ENCODE measurements at regions not wholly inside any gene's neighbourhood (a gene's known extent, or its start where the extent isn't known, plus 50 kb on each side); places are given as distances from the start of the nearest gene placed in this dataset.
"Not testable (repeated sequence)": the region's sequence is repeated elsewhere in the genome, so short reads cannot be mapped to it uniquely, and the experiment has no call there.

DNA sequence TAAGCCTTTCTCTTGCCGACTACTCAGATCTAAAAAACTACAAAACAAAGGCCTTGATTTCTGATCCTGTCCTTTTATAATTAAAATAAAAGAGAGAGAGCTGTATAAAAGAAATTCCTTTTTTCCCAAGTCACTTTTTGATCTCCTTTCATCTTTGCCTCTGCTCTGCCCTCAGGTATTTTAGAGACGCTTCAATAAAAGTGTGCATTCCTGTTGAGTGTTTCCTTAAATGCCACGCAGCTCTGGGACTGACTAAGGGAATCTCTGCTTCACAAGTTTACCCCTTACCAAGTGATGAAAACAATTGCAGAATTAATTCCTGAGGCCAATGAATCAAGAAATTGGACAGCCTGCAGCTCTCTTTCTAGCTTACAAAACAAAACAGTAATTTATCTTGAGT lies 1109.8 kb downstream of the TMTC2 start:
- DNase-seq: no peak

DNA sequence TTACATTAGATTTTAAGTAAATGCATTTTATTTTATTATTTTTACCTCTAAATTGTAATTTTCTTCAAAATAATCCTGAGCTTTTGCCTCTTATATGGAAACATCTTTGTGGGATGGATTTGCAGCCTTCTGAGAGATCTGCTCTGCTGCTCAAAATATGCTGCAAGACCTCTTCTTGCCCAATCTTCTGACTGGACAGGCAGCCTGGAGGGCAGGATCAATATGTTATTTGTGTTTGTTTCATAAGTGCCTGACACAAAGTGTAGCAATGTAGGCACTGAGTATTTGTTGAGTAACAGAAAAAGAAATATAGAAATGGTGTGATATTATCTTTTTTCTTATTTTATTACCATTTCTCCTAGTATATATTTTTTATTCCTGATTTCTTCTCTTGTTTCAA lies 1106.9 kb downstream of the TMTC2 start:
- DNase-seq: no peak

DNA sequence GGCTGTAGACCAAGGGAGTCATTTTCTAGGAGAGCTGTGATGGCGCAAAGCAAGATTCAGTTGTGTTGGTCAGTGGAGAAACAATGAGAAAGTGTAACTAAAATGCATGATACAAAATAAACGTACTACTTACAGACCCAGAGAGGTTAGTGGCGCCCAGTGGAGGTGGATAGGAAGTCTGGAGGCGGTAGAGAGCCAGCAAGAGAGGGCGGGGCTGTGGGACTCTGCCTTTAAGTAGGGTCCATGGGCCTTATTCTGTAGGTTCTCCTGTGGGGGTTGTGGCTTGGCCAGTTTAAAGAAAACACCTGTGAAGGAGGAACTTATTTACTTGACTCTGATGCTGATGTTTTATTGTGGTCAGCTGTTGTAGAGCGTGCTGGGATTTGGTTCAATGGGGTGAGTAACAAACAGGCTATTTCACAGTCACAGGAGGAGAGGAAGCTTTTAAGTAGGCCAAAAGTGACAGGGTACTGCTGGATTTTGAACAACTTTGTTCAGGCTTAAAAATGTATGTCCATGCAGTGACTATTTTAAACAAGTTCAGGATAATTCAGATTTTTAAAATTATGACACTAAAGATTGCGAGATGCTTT lies 1097.7 kb downstream of the TMTC2 start:
- no peak for DNase-seq

DNA sequence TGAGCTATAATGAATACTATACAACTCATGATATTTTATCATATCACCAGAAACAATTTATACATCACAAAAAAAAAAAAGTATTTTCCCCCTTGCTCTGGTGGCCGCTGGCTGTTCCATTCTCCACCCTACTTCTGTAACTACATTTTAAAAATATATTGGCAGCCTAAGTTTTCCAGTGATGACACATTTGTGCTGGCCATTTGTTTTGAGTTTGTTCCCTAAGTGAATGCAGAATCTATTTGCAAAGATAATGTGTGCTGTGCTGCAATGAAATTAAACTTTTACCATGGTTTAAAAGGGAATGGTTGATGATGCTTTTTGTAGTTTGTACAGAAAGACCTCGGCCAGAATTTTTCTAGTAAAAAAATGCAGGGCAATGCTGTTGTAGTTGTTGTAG lies 1092.8 kb downstream of the TMTC2 start:
- DNase-seq: no peak

DNA sequence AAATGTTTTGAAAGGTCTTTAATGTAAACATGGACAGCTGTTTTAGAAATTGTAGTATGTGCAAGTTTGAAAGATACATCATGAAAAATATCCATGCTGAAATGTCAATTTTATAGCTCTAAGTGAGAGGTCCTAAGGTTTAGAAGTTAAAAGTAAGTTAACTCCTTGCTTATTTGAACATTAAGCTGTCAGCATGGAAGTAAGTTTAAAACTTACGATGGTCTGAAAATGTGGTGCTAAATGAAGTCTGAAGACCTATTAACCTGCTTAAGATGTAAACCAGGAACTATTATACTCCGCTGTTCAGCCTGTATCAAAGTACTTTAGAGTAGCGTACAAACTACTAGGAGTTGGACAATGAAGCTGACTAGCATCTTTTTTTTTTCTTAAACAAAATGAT lies 1082.4 kb downstream of the TMTC2 start:
- DNase-seq: no peak

DNA sequence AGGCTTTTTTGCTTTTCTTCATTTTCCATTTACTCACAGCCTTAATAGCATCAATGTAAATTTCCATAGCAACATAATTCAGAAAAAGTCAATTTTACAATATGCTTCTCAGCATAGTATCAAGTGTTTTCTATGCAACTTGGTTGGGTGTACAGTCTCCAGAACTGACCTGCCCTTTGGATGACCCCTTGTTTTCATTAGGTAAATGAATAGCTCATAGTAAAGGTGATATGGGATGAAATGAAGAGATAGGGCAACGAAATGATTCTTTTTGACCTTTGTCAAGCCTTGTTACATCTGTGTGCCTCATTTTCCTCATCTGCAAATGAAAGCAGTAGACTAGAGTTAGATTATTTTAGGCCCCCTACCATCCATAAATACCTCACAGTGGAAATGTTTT lies 1081.0 kb downstream of the TMTC2 start:
- DNase-seq: no peak

DNA sequence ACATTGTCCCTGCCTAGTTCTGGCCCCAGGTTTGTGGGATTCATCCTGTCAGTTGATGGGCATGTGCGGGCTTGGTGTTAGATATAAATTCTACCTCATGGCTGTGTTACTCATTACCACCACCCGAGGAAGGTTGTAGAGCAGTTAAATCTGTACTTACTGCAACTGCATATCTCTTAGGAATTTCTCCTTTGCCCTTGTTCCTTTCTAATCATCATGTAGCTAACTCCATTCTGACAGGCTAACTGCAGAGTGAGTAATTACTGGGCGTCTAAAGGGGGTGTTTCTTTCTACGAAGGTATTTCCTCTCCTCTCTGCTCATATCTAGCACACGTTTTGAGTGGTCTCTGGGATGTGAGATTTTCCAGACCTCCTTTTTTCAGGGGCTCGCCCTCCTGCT lies 1076.7 kb downstream of the TMTC2 start:
- no peak for DNase-seq

DNA sequence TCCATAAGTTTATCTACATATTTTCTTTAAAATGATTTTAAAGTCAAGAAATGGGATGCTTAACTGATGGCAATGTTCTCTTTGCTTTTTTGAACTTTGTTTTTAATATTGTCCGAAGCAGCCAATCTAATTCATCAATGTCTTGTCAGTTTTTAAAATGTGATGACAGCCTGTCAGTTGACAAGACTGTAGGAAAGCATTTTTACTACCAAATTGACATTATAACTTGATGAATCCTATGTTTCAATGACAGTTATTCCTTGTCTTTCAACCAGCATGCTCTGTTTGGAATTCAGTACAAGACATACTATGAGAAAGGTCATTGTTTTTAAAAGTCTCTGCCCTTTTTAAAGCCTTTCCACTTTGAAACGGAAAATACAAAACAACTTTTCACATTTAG lies 1073.2 kb downstream of the TMTC2 start:
- DNase-seq: no peak

DNA sequence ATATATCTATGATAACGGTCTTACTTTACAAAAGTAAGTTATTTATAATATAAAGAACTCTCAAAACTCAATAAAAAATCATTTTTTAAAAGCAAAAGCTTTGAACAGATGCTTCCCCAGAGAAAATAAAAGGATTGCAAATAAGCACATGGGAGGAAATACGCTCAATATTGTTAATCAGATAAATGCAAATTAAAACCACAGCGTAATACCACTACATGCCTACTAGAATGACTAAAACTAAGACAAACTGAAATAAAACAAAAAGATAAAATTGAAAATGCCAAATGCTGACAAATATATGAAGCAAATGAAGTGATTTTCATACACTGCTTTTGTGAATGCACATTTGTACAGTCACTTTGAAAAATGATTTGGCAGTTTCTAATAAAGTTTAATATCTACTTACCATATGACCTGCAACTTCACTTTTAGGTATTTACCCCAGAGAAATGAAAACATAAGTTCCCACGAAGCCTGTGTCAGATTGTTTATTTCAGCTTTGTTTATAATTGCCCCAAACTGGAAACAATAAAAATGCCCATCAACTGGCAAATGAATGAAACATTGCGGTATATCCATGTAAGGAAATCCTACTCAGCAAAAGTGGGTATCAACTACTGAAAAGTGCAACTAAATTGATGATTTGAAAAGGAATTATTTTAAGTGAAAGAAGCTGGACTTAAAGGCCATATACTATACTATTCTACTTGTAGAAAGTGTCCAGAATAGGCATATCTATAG lies 1072.4 kb downstream of the TMTC2 start:
- DNase-seq: no peak

DNA sequence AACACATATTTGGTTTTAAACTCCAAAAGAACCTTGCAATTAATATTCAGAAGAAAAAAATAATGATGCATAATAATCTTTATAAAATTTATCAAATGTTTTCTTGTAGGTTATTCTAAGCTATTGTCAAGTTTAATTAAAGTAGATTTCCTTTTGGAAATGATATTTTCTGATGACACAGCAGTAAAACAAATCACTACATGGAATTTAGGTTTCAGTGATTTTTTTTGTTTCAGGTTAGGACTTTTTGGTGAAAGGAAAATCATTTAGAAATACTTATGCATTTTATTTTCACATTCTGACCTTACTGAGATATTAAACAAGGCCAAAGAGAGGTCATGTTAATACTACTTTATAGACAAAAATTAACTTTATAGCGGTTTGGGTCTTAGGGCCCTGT lies 1067.2 kb downstream of the TMTC2 start:
- DNase-seq: no peak

DNA sequence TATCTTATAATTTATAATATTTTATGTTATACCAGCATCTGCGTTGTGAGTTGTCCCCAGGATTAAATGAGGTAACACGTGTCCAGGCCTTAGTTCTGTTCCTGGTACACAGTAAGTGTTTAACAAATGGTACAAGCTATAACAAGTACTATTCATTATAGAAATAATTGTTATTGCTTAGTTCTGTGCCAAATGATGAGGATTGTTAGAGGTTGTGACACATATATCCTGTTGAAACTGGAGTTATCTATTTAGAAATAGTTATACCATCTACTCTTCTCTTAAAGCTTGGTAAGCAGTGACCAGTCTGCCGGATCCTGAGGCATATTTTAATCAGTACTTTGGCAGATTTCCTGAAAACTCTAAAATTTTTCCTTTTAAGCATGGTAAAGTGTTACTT lies 1066.5 kb downstream of the TMTC2 start:
- DNase-seq: no peak

DNA sequence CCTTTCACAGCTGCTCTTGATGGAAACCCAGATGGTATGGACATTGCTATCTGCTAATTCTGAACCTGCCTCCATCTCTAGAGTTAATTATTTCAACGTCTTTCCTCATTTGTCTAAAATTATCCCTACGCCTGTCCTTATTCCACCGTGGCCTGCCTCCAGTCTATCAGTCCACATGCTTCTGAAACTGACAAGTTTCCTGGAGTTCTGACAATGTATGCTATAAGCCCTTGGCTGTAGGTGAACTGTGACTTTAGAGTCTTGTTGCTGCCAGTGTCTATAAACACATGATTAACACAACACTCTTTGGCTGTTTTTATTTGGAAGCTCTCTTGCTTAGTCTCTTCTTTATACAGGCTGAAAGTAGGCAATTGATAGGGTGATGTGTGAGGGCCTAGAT lies 1052.9 kb downstream of the TMTC2 start:
- DNase-seq: no peak

DNA sequence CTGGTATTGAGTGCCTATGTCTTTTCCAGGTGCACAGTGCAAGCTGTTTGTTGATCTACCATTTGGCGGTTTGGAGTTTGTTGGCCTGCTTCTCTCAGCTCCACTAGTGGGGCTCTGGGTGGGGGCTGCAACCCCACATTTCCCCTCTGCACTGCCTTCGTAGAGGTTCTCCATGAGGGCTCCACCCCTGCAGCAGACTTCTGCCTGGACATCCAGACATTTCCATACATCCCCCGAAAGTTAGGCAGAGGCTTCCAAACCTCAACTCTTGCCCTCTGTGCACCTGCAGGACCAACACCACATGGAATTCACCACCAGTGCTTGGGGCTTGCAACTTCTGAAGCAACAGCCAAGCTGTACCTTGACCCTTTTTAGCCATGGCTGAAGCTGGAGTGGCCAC lies 1024.1 kb downstream of the TMTC2 start:
- DNase-seq: no peak

DNA sequence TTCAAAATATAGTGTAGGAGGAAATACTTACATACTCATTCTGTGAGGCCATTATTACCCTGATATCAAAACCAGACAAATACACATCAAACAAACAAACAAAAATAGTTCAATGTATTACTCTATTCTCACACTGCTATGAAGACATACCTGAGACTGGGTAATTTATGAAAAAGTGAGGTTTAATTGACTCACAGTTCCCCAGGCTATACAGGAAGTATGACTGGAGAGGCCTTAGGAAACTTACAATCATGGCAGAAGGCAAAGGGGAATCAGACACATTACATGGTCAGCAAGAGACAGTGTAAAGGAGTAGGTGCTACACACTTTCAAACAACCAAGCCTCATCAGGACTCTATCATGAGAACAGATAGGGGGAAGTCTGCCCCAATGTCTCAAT lies 1023.2 kb downstream of the TMTC2 start:
- no peak for DNase-seq

DNA sequence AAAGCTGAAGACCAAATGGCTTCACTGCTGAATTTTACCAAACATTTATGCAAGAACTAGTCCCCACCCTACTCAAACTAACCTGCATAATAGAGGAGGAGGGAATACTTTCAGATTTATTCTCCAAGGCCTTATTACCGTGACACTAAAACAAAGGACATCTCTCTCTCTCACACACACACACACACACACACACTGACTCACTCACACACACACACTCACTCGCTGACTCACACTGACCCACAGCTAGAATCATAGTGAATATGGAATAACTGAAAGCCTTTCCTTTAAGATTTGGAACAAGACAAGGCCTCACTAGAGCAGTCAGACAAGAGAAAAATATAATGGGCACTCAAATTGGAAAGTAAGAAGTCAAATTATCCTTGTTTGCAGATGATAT lies 1014.1 kb downstream of the TMTC2 start:
- no peak for DNase-seq

DNA sequence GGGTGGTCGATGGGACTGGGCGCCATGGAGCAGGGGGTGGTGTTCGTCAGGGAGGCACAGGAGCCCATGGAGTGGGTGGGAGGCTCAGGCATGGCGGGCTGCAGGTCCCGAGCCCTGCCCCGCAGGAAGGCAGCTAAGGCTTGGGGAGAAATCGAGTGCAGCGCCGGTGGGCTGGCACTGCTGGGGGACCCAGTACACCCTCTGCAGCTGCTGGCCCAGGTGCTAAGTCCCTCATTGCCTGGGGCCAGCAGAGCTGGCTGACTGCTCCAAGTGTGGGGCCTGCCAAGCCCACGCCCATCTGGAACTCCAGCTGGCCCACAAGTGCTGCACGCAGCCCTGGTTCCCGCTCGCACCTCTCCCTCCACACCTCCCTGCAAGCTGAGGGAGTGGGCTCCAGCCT lies 1009.6 kb downstream of the TMTC2 start:
- DNase-seq: not testable (repeated sequence)

DNA sequence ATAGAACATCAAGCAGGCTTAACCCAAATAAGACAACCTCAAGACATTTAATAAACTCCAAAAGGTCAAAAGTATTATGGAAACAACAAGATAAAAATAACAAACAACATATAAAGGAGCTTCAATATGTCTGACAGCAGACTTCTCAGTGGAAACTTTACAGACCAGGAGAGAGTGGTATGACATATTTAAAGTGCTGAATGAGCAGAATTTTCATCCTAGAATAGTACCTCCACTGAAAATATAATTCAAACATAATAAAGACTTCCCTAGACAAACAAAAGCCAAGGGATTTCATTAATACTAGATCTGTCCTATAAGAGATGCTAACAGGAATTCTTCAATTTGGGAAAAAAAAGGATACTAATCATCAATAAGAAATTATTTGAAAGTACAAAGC lies 1005.0 kb downstream of the TMTC2 start:
- DNase-seq: no peak

DNA sequence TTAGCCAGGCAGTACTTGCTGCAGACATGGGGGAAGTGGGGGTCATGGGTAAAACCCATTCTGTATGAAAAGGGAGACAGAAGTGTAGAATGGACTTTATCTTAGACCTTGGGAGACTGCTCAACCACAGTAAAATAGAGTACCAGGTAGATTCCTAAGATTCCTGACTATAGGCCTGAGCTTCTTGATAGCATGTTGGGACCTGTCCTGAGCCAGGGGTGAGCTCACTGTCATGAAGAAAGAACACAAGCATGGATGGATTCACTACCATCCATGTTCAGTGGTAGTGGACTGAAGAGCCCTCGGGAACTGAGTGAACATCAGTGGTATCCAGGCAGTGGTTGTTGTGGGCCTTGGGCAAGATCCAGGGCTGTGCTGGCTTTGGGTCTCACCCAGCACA lies 1003.8 kb downstream of the TMTC2 start:
- no peak for DNase-seq

DNA sequence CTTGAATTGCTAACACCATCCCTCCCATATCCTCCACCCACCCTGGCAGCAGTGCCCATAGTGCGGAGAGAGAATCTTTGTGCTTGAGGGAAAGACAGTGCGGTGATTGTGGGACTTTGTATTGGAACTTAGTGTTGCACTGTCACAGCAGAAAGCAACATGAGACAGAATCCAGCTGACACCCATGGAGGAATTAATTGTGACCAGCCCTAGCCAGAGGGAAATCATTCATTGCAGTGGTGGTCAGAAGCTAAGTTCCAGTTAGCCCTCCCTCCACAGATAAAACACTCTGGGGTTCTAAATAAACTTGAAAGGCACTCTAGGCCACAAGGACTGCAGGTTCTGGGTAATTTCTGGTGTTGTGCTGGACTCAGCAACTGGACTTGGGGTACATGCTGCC lies 1002.6 kb downstream of the TMTC2 start:
- no peak for DNase-seq

DNA sequence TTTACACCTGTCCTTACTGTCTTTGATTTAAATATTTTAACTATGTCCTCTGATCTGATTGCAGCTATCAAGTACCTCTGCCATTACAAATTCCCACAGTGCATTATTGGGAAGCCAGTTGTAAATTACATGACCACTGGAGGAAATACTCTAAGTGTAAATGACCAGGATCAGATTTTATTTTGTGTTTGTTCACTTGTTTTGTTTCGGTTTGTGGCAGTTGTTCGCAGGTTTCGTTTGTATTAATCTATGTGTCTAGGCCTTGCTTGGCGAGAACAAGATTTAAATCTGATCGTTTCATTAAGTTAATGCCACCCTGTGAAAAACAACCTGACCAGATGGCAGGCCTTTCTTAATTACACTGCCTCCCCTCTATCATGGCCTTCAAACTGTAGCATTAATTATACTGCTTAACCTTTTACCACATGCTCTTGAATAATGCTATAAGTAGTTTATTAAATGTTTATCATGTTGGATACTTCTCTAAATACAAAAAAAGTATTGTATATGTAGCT lies 990.1 kb downstream of the TMTC2 start:
- no peak for DNase-seq

DNA sequence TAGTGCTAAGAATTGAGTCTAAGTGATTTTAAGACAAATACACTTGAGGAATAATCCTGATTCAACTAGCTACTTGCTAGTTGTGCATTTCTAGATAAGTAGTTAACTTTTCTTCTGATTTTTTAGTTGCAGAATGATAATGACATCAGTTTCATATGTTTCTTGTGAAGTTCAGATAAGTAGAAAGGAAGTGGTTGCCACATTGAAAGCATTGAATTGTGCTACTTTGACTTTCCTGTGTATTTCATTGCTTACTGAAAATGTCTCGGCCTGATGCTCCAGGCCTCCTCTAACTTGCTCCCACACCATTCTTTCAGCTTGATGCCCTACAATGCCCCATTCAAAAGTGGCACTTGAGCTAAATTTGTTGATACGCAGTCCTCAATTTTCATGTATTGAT lies 980.0 kb downstream of the TMTC2 start:
- DNase-seq: no peak

DNA sequence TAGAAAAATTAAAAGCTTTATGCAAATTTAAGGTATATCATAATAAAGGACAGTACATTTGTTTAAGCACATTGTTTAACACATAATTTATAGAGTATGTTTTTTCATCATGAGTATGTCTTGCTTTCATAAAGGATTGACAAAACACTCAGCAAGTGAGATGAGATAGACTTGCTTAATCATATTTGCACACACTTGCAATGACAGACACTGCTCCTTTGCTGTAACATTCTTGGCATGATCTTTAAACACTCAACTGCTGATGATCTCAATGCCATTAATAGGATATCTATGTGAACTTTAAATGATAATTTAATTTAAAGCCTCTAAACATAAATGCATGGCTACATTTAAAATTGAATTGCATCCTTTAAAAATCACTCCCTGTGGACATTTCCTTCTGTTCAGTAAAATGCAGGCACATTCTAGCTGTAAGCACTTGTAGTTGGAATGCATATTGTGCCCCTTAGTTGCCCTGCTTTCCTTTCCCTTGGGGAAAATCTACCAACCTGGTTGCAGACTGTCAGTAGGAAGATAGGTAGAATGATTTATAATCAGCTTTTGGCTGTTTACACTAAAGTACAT lies 979.0 kb downstream of the TMTC2 start:
- DNase-seq: no peak

DNA sequence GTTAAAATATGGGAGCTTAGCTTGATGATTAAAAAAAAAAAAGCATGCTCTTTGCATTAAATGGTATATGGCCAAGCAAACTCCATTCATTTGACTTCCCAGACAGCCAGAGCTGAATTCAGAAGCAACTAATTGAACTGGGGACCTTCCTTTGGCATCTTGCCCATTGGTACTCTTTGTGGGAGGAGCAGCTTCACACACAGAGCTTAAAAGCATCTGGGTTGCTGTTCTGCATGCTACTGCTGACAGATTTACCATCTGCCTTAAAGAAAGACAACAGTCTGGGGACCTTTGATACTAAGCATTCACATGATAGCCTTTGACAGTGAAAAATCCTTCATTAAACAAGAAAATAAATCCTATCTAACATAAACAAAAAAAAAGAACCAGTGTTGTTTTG lies 977.9 kb downstream of the TMTC2 start:
- peak; percentile 13 for DNase-seq

DNA sequence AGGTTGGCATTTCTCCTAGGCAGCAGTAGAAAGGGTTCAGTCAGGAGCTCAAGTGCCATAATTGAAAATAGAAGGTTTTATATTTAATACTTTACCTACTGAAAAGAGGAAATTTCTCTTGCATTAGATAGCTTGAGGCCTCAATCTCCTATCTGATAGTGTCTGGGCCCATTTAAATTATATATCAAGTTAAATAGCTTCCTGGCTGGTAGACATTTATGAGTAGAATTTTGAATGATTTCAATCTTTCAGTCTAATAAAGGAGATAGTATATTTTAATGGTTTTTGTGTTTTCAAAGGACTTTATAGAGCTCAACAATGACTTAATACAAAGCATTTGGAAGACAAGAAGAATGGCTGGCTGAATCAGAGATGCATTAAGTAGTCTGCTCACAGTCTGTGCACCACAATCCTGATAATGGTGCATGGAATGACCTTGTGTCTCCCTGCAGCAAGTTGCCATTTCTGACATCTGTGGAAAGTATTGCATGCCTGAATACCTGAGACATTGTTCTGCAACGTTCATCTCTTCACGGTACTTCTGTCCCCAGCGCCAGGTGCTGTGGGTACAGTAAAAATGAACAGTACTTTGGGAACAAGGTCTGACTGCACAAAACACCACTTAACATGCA lies 974.1 kb downstream of the TMTC2 start:
- no peak for DNase-seq

Data from NCI-H510A (cell line).